Gastrocnemius medialis (tissue), 4 donors: ENCODE measurements at regions not wholly inside any gene's neighbourhood (a gene's known extent, or its start where the extent isn't known, plus 50 kb on each side); places are given as distances from the start of the nearest gene placed in this dataset.

Experiments
- ATAC-seq, 2 donors: fragments of 150-250 bp; one replicate each; pipeline ENCODE4 v1.9.1; 2016
- DNase-seq, 2 donors: peaks; one replicate each; pipeline ENCODE4 v3.0.0-alpha.2; 2019
- H3K27ac ChIP-seq, 4 donors: fragments of 200-600 bp; sonication (generic); 1 replicate in 1 of 4; 2 replicates in 3 of 4; pipeline ENCODE4 v1.5.1; 2016 to 2018; ENCODE audit warnings: mild to moderate bottlenecking in 2 of 4, moderate library complexity in 1 of 4
- H3K27me3 ChIP-seq, 3 donors: fragments of 200-600 bp; sonication (generic) in 2 of 3; 1 replicate in 1 of 3; 2 replicates in 2 of 3; pipeline versions ENCODE4 v1.5.1 to v1.6.0; 2016 to 2019; ENCODE audit warnings: mild to moderate bottlenecking in 1 of 3, moderate library complexity in 1 of 3
- H3K36me3 ChIP-seq, 2 donors: fragments of 200-600 bp; sonication (generic) in 1 of 2; one replicate each; pipeline ENCODE4 v1.5.1; 2017 to 2018
- H3K4me1 ChIP-seq, 2 donors: fragments of 200-600 bp; sonication (generic) in 1 of 2; one replicate each; pipeline ENCODE4 v1.5.1; 2016 to 2017; ENCODE audit warnings: mild to moderate bottlenecking in 2 of 2
- H3K4me3 ChIP-seq, 4 donors: fragments of 200-600 bp; sonication (generic) in 3 of 4; 1 replicate in 1 of 4; 2 replicates in 3 of 4; pipeline ENCODE4 v1.5.1; 2016 to 2019; ENCODE audit warnings: mild to moderate bottlenecking in 2 of 4
- H3K9me3 ChIP-seq, 3 donors: fragments of 200-600 bp; sonication (generic) in 2 of 3; 1 replicate in 1 of 3; 2 replicates in 2 of 3; pipeline ENCODE4 v1.5.1; 2016 to 2019
- POLR2A ChIP-seq, 2 donors: fragments of 450-650 bp; IDR thresholded peaks; one replicate each; pipeline ENCODE4 v1.6.1; 2017; ENCODE audit warnings: antibody characterized with exemption in 2 of 2, mild to moderate bottlenecking in 2 of 2, moderate library complexity in 2 of 2
- in situ Hi-C, 4 donors: fragments of 200-750 bp; cut with MboI; loops; one replicate each; pipeline versions ENCODE4 v1.15.0 to v1.8.0; 2017; ENCODE audit warnings: low sequenced_read_pairs in 4 of 4
- intact Hi-C: fragments of 100-400 bp; cut with DNase I; formaldehyde crosslinking; loops from one replicate; pipeline ENCODE4 v1.15.1; 2023; ENCODE audit warnings: low total_unique reads
- TF ChIP-seq, protein P1 (sequence below), 5 experiments: fragments of 450-650 bp in 3 of 5; fragments of 200-600 bp in 2 of 5; sonication (generic) in 2 of 5; IDR thresholded peaks in 4 of 5; conservative IDR thresholded peaks in 1 of 5; 1 replicate in 4 of 5; 2 replicates in 1 of 5; pipeline ENCODE4 v1.5.1; 2016 to 2019; ENCODE audit warnings: antibody characterized with exemption in 5 of 5, mild to moderate bottlenecking in 3 of 5, moderate library complexity in 3 of 5

DNA sequence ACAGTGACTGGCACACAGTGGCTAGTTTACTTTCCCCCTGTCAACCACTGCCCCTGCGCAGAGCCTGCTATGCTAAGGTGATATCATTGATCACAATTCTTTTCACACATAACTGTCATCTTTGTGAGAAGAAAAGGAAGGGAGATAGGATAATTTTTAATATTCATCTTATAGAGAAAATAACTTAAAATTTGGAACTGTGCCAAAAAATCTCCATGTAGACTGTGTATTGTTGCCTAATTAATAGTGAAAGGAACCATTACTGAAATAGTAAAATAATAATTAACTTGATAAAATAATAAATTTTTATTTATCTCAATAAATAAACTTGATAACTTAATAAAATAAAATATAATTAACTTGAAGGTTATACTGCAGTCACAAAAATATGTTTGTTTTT is 1069.4 kb downstream of the C4orf33 start:
- TF ChIP-seq POLR2A (IDR thresholded peaks at IDR 0.05), result no peak
- TF ChIP-seq, protein P1, sequence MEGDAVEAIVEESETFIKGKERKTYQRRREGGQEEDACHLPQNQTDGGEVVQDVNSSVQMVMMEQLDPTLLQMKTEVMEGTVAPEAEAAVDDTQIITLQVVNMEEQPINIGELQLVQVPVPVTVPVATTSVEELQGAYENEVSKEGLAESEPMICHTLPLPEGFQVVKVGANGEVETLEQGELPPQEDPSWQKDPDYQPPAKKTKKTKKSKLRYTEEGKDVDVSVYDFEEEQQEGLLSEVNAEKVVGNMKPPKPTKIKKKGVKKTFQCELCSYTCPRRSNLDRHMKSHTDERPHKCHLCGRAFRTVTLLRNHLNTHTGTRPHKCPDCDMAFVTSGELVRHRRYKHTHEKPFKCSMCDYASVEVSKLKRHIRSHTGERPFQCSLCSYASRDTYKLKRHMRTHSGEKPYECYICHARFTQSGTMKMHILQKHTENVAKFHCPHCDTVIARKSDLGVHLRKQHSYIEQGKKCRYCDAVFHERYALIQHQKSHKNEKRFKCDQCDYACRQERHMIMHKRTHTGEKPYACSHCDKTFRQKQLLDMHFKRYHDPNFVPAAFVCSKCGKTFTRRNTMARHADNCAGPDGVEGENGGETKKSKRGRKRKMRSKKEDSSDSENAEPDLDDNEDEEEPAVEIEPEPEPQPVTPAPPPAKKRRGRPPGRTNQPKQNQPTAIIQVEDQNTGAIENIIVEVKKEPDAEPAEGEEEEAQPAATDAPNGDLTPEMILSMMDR (IDR thresholded peaks at IDR 0.05 in 4 of 5, conservative IDR thresholded peaks at IDR 0.05 in 1 of 5), result no peak
- in situ Hi-C loops (no loop called here), intact Hi-C loops (no loop called here)
- H3K27ac ChIP-seq, result no peak overlapping the region
- DNase-seq (no peak), ATAC-seq (no peak)
- no peaks in the 10 kb centered on the region for H3K36me3 ChIP-seq
- no peak overlapping the region for H3K4me3 ChIP-seq
- no peaks in the 10 kb centered on the region for H3K9me3 ChIP-seq
- H3K27me3 ChIP-seq, result no peaks in the 10 kb centered on the region
- H3K4me1 ChIP-seq, result no peaks in the 10 kb centered on the region

DNA sequence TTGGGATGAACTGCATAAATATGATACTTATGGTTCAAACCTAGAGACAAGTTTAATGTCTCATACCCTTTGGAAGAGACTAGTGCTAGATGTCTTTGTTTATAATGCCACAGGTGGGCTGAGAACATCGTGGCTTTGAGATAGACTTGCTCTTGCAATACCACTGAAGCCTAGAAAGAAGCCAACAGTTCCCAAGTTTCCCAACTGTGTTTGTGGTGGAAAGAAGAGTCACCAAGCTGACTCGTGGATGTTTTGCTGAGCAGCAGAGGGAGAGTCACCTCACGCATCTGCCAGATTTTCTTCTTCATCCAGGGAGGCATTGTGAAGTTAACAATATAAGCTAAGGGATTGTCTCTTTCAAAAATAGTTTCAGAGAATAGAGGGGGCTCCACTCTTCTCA is 1076.2 kb downstream of the C4orf33 start:
- no peak for TF ChIP-seq POLR2A (IDR thresholded peaks at IDR 0.05)
- TF ChIP-seq, protein P1 (IDR thresholded peaks at IDR 0.05 in 4 of 5, conservative IDR thresholded peaks at IDR 0.05 in 1 of 5), result no peak
- Histone ChIP-seq H3K4me3 (no peak overlapping the region), H3K36me3 (no peaks in the 10 kb centered on the region), H3K27ac (no peak overlapping the region), H3K9me3 (no peaks in the 10 kb centered on the region), H3K27me3 (no peaks in the 10 kb centered on the region), H3K4me1 (no peaks in the 10 kb centered on the region)
- intact Hi-C loops (no loop called here), in situ Hi-C loops (no loop called here)
- no peak for ATAC-seq
- DNase-seq, result no peak

DNA sequence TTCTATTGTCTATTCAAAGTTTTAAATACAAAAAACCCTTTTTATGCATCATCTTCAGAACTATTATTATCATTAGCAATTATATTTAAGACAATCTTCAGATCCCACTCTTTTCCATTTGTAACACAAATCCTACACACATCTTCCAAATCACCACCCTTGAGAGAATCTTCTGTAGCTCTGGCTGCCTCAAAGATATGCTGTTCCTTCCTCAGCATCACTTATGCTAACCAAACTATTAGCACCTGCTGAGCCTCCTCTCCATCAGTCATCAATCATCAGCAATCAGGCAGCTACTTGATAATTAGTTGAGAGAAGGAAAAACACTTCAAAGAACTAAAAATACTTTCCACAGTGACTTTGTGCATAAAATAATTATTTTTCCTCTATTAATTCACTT is 1082.2 kb downstream of the C4orf33 start:
- DNase-seq, result no peak
- TF ChIP-seq, protein P1 (IDR thresholded peaks at IDR 0.05 in 4 of 5, conservative IDR thresholded peaks at IDR 0.05 in 1 of 5), result no peak
- no peak for TF ChIP-seq POLR2A (IDR thresholded peaks at IDR 0.05)
- in situ Hi-C loops, result no loop called here

DNA sequence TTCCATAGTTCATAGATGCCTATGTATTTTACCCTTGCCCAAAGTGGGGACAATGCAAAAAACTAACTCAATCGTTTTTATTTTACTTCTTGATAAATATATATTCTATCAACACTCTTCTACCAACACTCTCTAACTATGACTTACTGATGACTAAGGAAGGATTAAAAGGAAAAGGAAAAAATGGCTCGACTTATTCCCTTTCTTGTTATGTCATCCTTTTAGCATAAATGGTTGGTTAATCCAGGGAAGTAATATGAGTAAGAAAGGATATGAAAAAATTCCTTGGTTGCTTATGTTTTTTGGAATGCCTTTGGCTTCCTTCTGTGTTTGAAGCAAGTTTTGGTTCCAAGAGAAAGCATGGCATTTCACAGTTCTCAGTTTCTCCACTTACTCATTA is 1087.1 kb downstream of the C4orf33 start:
- no peaks in the 10 kb centered on the region for H3K27me3 ChIP-seq
- H3K9me3 ChIP-seq, result no peaks in the 10 kb centered on the region
- TF ChIP-seq, protein P1 (IDR thresholded peaks at IDR 0.05 in 4 of 5, conservative IDR thresholded peaks at IDR 0.05 in 1 of 5), result no peak
- no peak for TF ChIP-seq POLR2A (IDR thresholded peaks at IDR 0.05)
- no peak overlapping the region for H3K4me3 ChIP-seq
- H3K36me3 ChIP-seq, result no peaks in the 10 kb centered on the region
- in situ Hi-C loops, result no loop called here
- no peak overlapping the region for H3K27ac ChIP-seq
- no peaks in the 10 kb centered on the region for H3K4me1 ChIP-seq
- ATAC-seq, result no peak
- intact Hi-C loops, result no loop called here
- DNase-seq, result no peak

More for the DNA sequence above, 1082.2 kb downstream of the C4orf33 start:
- H3K4me3 ChIP-seq, result no peak overlapping the region
- no peaks in the 10 kb centered on the region for H3K9me3 ChIP-seq
- intact Hi-C loops, result no loop called here
- ATAC-seq, result no peak
- no peaks in the 10 kb centered on the region for H3K4me1 ChIP-seq
- H3K27ac ChIP-seq, result no peak overlapping the region
- no peaks in the 10 kb centered on the region for H3K36me3 ChIP-seq
- no peaks in the 10 kb centered on the region for H3K27me3 ChIP-seq

DNA sequence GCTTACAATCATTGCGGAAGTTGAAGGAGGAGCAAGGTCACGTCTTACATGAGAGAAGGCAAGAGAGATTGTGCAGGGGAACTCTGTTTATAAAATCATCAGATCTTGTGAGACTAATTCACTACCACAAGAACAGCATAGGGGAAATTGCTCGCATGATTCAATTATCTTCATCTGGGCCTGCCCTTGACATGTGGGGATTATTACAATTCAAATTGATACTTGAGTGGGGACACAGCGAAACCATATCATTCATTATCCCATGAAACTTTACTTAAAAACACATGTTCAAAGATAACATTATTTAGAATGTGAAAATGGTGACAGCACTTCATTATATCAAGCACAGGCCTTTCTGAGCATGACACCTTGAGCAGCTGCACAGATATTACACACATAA is 1087.8 kb downstream of the C4orf33 start:
- Histone ChIP-seq H3K27me3 (no peaks in the 10 kb centered on the region), H3K9me3 (no peaks in the 10 kb centered on the region), H3K4me1 (no peaks in the 10 kb centered on the region), H3K27ac (no peak overlapping the region), H3K4me3 (no peak overlapping the region), H3K36me3 (no peaks in the 10 kb centered on the region)
- in situ Hi-C loops, result no loop called here
- DNase-seq (no peak), ATAC-seq (no peak)
- TF ChIP-seq, protein P1 (IDR thresholded peaks at IDR 0.05 in 4 of 5, conservative IDR thresholded peaks at IDR 0.05 in 1 of 5), result no peak
- TF ChIP-seq POLR2A (IDR thresholded peaks at IDR 0.05), result no peak
- intact Hi-C loops, result no loop called here
